A549 (cell line): ENCODE measurements at regions not wholly inside any gene's neighbourhood (a gene's known extent, or its start where the extent isn't known, plus 50 kb on each side); places are given as distances from the start of the nearest gene placed in this dataset.

Source experiments
- ATAC-seq, 2 experiments: fragments of 200-7000 bp in 1 of 2; fragments of >200 bp in 1 of 2; cut with Nextera tagmentation in 1 of 2; cut with Tn5 transposase in 1 of 2; 3 replicates each; pipeline versions ENCODE4 v1.8.0 to v1.9.1; 2018 to 2020; ENCODE audit warnings: mild to moderate bottlenecking in 1 of 2, moderate library complexity in 1 of 2
- CTCF ChIA-PET: fragments of 300-600 bp; sonication (Branson Sonifier 250); formaldehyde crosslinking; extraction: SDS; loops from one replicate; lab custom pipeline; 2021; ENCODE audit warnings: antibody characterized with exemption, inconsistent platforms; lab: Yijun Ruan, JAX
- POLR2A ChIA-PET: fragments of 350-600 bp; formaldehyde crosslinking; extraction: SDS; loops from one replicate; lab custom pipeline; 2021; ENCODE audit warnings: antibody characterized with exemption, inconsistent platforms; lab: Yijun Ruan, JAX
- DNase-seq, 2 experiments: peaks; one replicate each; pipeline versions ENCODE4 v3.0.0 to v3.0.0-alpha.2; 2011 to 2016; ENCODE audit warnings: low read depth in 1 of 2, low spot score in 1 of 2
- FAIRE-seq: peaks from 2 replicates; lab custom pipeline; 2011; peaks lifted over from hg19 to GRCh38; lab: Jason Lieb, UNC
- H3K27ac ChIP-seq, 2 experiments: fragments of >200 bp; sonication (Bioruptor Twin); formaldehyde crosslinking; 3 replicates each; pipeline ENCODE4 v1.5.1; 2016 to 2017
- H3K4me1 ChIP-seq: fragments of >200 bp; sonication (Bioruptor Twin); formaldehyde crosslinking; 3 replicates; pipeline ENCODE4 v1.6.1; 2016
- H3K4me2 ChIP-seq: fragments of >200 bp; sonication (Bioruptor Twin); formaldehyde crosslinking; 3 replicates; pipeline ENCODE4 v1.6.1; 2016
- H3K4me3 ChIP-seq: fragments of >200 bp; sonication (Bioruptor Twin); formaldehyde crosslinking; 3 replicates; pipeline ENCODE4 v1.5.1; 2016
- H3K9me3 ChIP-seq: fragments of >200 bp; sonication (Bioruptor Twin); formaldehyde crosslinking; 3 replicates; pipeline ENCODE4 v1.6.1; 2016
- BHLHE40 ChIP-seq: IDR thresholded peaks from 2 replicates; pipeline ENCODE4 v1.6.1; 2012; ENCODE audit warnings: low read depth, low read length, inconsistent platforms
- CBX2 ChIP-seq: fragments of 200-600 bp; sonication (generic); IDR thresholded peaks from 2 replicates; pipeline ENCODE4 v1.6.1; 2016; ENCODE audit warnings: low read depth, mild to moderate bottlenecking, borderline replicate concordance
- CBX8 ChIP-seq: fragments of 200-600 bp; sonication (generic); IDR thresholded peaks from 2 replicates; pipeline ENCODE4 v1.6.1; 2016
- CHD2 ChIP-seq: fragments of 150-350 bp; IDR thresholded peaks from 2 replicates; pipeline ENCODE4 v1.6.1; 2014; ENCODE audit warnings: low read length; ENCODE audit not compliant: partially characterized antibody
- CHD4 ChIP-seq: fragments of 200-600 bp; sonication (generic); IDR thresholded peaks from 2 replicates; pipeline ENCODE4 v1.6.1; 2016; ENCODE audit warnings: antibody characterized with exemption, mild to moderate bottlenecking, borderline replicate concordance
- E2F6 ChIP-seq: IDR thresholded peaks from 2 replicates; pipeline ENCODE4 v1.6.1; 2012; ENCODE audit warnings: low read depth, borderline replicate concordance
- ELK1 ChIP-seq: fragments of 150-350 bp; IDR thresholded peaks from 2 replicates; pipeline ENCODE4 v1.6.1; 2014; ENCODE audit warnings: low read depth, mild to moderate bottlenecking, low read length
- ESRRA ChIP-seq: fragments of 150-350 bp; IDR thresholded peaks from 2 replicates; pipeline ENCODE4 v1.6.1; 2014; ENCODE audit warnings: mild to moderate bottlenecking, low read length, borderline replicate concordance
- GATA3 ChIP-seq: IDR thresholded peaks from 2 replicates; pipeline ENCODE4 v1.6.1; 2012; ENCODE audit warnings: borderline replicate concordance
- HEYL ChIP-seq: fragments of 250-450 bp; sonication (Bioruptor Pico); IDR thresholded peaks from 2 replicates; pipeline ENCODE4 v1.8.0; 2021; ENCODE audit warnings: mild to moderate bottlenecking, moderate library complexity
- HOXA7 ChIP-seq: fragments of 250-450 bp; sonication (Bioruptor Pico); IDR thresholded peaks from 2 replicates; pipeline ENCODE4 v1.5.0; 2020; ENCODE audit warnings: mild to moderate bottlenecking, moderate library complexity
- HOXB5 ChIP-seq: fragments of 250-450 bp; sonication (Bioruptor Pico); IDR thresholded peaks from 2 replicates; pipeline ENCODE4 v1.5.0; 2020; ENCODE audit warnings: mild to moderate bottlenecking, moderate library complexity
- JUN ChIP-seq, 2 experiments: fragments of >200 bp; sonication (Bioruptor Twin); formaldehyde crosslinking; IDR thresholded peaks; 2 replicates in 1 of 2; 3 replicates in 1 of 2; pipeline ENCODE4 v1.6.1; 2016 to 2017
- KDM5A ChIP-seq: fragments of 200-600 bp; sonication (generic); IDR thresholded peaks from 2 replicates; pipeline ENCODE4 v1.6.1; 2016; ENCODE audit warnings: antibody characterized with exemption, mild to moderate bottlenecking
- NR3C1 ChIP-seq: fragments of >200 bp; sonication (Bioruptor Twin); formaldehyde crosslinking; IDR thresholded peaks from 3 replicates; pipeline ENCODE4 v1.6.1; 2017
- PHF8 ChIP-seq: fragments of 200-600 bp; sonication (generic); IDR thresholded peaks from 2 replicates; pipeline ENCODE4 v1.6.1; 2016; ENCODE audit warnings: low read depth, mild to moderate bottlenecking, antibody characterized with exemption, moderate library complexity, borderline replicate concordance
- RAD21 ChIP-seq, 2 experiments: fragments of >200 bp in 1 of 2; sonication (Bioruptor Twin) in 1 of 2; formaldehyde crosslinking in 1 of 2; IDR thresholded peaks in 1 of 2; conservative IDR thresholded peaks in 1 of 2; 2 replicates in 1 of 2; 3 replicates in 1 of 2; pipeline ENCODE4 v1.6.1; 2012 to 2018; ENCODE audit warnings: inconsistent platforms in 1 of 2
- SMC3 ChIP-seq: fragments of >200 bp; sonication (Bioruptor Twin); formaldehyde crosslinking; IDR thresholded peaks from 3 replicates; pipeline ENCODE4 v1.6.1; 2018; ENCODE audit warnings: inconsistent platforms
- SREBF2 ChIP-seq: fragments of 450-650 bp; IDR thresholded peaks from 2 replicates; pipeline ENCODE4 v1.6.1; 2014; ENCODE audit warnings: mild to moderate bottlenecking, moderate library complexity
- ZC3H11A ChIP-seq: fragments of 450-650 bp; IDR thresholded peaks from 2 replicates; pipeline ENCODE4 v1.6.1; 2014; ENCODE audit warnings: antibody characterized with exemption, mild to moderate bottlenecking
- WGBS: methylation state at CpG from one replicate; pipeline ENCODE4 v1.1.6; 2017; ENCODE audit errors: missing lambda C conversion rate; 5-methylcytosine and 5-hydroxymethylcytosine counted together
- TF ChIP-seq, protein P1 (sequence below): fragments of >200 bp; sonication (Bioruptor Twin); formaldehyde crosslinking; IDR thresholded peaks from 2 replicates; pipeline ENCODE4 v1.6.1; 2016
- TF ChIP-seq, protein P2 (sequence below): IDR thresholded peaks from 2 replicates; pipeline ENCODE4 v1.6.1; 2012
- TF ChIP-seq, protein P3 (sequence below): fragments of 250-450 bp; sonication (Bioruptor Pico); IDR thresholded peaks from 2 replicates; pipeline ENCODE4 v1.5.0; 2020; ENCODE audit warnings: low read depth, mild to moderate bottlenecking, moderate library complexity

GRCh38 chr3:83941990-83942745, 1016.6 kb upstream of the CADM2 start:
- ATAC-seq (no peak), FAIRE-seq (no peak), DNase-seq (no peak)
- WGBS = 43% methylated on average over 11 of the region's 11 CpGs
- H3K27ac ChIP-seq = no peak overlapping the region
- no peak overlapping the region for H3K4me3 ChIP-seq
- no peaks in the 10 kb centered on the region for H3K9me3 ChIP-seq
- CTCF ChIA-PET = no interaction called here
- H3K4me2 ChIP-seq = no peak overlapping the region
- TF ChIP-seq, protein P1, sequence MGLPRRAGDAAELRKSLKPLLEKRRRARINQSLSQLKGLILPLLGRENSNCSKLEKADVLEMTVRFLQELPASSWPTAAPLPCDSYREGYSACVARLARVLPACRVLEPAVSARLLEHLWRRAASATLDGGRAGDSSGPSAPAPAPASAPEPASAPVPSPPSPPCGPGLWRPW = no peak
- TF ChIP-seq SREBF2 (no peak), KDM5A (no peak), HEYL (CRISPR knock-in tag) (no peak), HOXA7 (CRISPR knock-in tag) (no peak), CHD2 (no peak), ZC3H11A (no peak), ESRRA (no peak), CBX8 (no peak)
- TF ChIP-seq, protein P2, sequence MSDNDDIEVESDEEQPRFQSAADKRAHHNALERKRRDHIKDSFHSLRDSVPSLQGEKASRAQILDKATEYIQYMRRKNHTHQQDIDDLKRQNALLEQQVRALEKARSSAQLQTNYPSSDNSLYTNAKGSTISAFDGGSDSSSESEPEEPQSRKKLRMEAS = no peak
- no peaks in the 10 kb centered on the region for H3K4me1 ChIP-seq
- POLR2A ChIA-PET = no interaction called here

DNA sequence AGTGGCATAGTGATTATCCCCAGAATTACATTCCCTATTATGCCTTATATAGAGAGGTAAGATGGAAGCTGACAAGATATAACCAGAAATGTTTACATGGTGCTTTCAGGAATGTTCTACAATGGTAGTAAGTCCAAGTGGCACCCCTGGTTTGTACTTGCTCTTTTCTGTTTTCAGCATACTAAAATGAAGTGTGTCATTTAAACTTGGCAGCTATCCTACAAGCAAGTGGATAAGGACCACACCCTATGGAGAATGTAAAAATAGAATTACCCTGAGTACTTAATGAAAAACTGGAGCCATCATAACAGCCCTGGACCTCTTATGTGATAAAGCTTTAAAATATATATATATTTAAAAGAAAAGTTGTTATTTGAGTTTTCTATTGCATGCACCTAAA, 1012.7 kb upstream of the CADM2 start:
- FAIRE-seq = no peak
- ATAC-seq = no peak
- Histone ChIP-seq H3K4me1 (no peaks in the 10 kb centered on the region), H3K27ac (no peak overlapping the region), H3K4me3 (no peak overlapping the region), H3K4me2 (no peak overlapping the region), H3K9me3 (no peaks in the 10 kb centered on the region)
- no peak for DNase-seq
- TF ChIP-seq CBX8 (no peak), JUN (IDR thresholded peaks at IDR 0.05) (no peak), E2F6 (no peak), BHLHE40 (no peak), HOXB5 (CRISPR knock-in tag) (no peak), ESRRA (no peak), NR3C1 (no peak), CHD4 (no peak), ZC3H11A (no peak), SMC3 (no peak), CBX2 (no peak), GATA3 (no peak), PHF8 (no peak), ELK1 (no peak)
- TF ChIP-seq, protein P3, sequence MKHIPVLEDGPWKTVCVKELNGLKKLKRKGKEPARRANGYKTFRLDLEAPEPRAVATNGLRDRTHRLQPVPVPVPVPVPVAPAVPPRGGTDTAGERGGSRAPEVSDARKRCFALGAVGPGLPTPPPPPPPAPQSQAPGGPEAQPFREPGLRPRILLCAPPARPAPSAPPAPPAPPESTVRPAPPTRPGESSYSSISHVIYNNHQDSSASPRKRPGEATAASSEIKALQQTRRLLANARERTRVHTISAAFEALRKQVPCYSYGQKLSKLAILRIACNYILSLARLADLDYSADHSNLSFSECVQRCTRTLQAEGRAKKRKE (CRISPR knock-in tag) = no peak
- ChIA-PET CTCF (no interaction called here), POLR2A (no interaction called here)

DNA sequence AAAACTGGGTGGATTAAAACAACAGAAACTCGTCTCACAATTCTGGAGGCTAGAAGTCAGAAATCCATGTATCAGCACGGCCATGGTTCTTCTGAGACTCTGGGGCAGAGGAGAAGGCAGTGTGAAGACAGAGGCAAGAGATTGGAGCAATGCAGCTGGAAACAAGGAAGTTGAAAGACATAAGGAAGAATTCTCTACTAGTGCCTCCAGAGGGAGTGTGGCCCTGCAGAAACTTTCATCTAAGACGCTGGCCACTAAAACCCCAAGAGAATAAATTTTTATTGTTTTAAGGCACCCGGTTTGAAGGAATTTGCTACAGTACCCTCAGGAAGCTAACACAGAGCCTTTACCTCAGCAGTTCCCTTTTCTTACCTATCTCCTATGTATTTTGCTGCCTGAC, 1012.2 kb upstream of the CADM2 start:
- ChIA-PET CTCF (no interaction called here), POLR2A (no interaction called here)
- Histone ChIP-seq H3K4me2 (no peak overlapping the region), H3K4me1 (no peaks in the 10 kb centered on the region), H3K4me3 (no peak overlapping the region), H3K27ac (no peak overlapping the region), H3K9me3 (no peaks in the 10 kb centered on the region)
- 5% methylated on average over 4 of the region's 4 CpGs for WGBS
- DNase-seq (peak in 1 of 2 experiments; percentile 29), ATAC-seq (peak; percentile 55 to 78; a peak in 4 of 6 replicates), FAIRE-seq (no peak)
- TF ChIP-seq SREBF2 (no peak), RAD21 (conservative IDR thresholded peaks at IDR 0.05 in 1 of 2, IDR thresholded peaks at IDR 0.05 in 1 of 2) (peak in 1 of 2 experiments; percentile 21; a peak in 1 of 5 replicates)
